H9 (cell line): ENCODE measurements at regions not wholly inside any gene's neighbourhood (a gene's known extent, or its start where the extent isn't known, plus 50 kb on each side); places are given as distances from the start of the nearest gene placed in this dataset.

Experiments used
- DNase-seq: peaks from one replicate; pipeline ENCODE4 v3.0.0-alpha.2; 2017
- H2AFZ ChIP-seq: one replicate; pipeline ENCODE4 v1.6.1; 2013; ENCODE audit warnings: mild to moderate bottlenecking, low read length, control low read depth, moderate library complexity
- H2AK5ac ChIP-seq: 2 replicates; pipeline ENCODE4 v1.6.1; 2013; ENCODE audit warnings: low read length, control low read depth, mixed read lengths; ENCODE audit not compliant: insufficient read length
- H2BK120ac ChIP-seq: one replicate; pipeline ENCODE4 v1.6.1; 2013; ENCODE audit warnings: low read depth, mild to moderate bottlenecking, low read length, control low read depth, inconsistent platforms; ENCODE audit not compliant: poor library complexity, severe bottlenecking
- H2BK12ac ChIP-seq: 2 replicates; pipeline ENCODE4 v1.6.1; 2013; ENCODE audit warnings: low read length, control low read depth, mixed read lengths, low read depth; ENCODE audit not compliant: insufficient read length
- H2BK15ac ChIP-seq: 2 replicates; pipeline ENCODE4 v1.6.1; 2013; ENCODE audit warnings: low read depth, low read length, control low read depth
- H2BK20ac ChIP-seq: one replicate; pipeline ENCODE4 v1.6.1; 2013; ENCODE audit warnings: low read depth, mild to moderate bottlenecking, low read length, control low read depth, inconsistent platforms; ENCODE audit not compliant: poor library complexity, severe bottlenecking
- H2BK5ac ChIP-seq: 2 replicates; pipeline ENCODE4 v1.6.1; 2013; ENCODE audit warnings: low read length, control low read depth, mixed read lengths; ENCODE audit not compliant: insufficient read length
- H3K14ac ChIP-seq: 2 replicates; pipeline ENCODE4 v1.6.1; 2013; ENCODE audit warnings: low read length, control low read depth; ENCODE audit not compliant: insufficient read depth
- H3K18ac ChIP-seq: 2 replicates; pipeline ENCODE4 v1.6.1; 2013; ENCODE audit warnings: low read depth, mild to moderate bottlenecking, mixed read lengths, low read length, control low read depth; ENCODE audit not compliant: insufficient read length
- H3K23ac ChIP-seq: 2 replicates; pipeline ENCODE4 v1.6.1; 2013; ENCODE audit warnings: low read length, control low read depth, mixed read lengths, low read depth; ENCODE audit not compliant: insufficient read length
- H3K23me2 ChIP-seq: 2 replicates; pipeline ENCODE4 v1.6.1; 2013; ENCODE audit warnings: low read depth, mild to moderate bottlenecking, mixed read lengths, low read length, control low read depth; ENCODE audit not compliant: insufficient read length, poor library complexity, severe bottlenecking
- H3K27ac ChIP-seq: 2 replicates; pipeline ENCODE4 v1.5.1; 2013; ENCODE audit warnings: low read length, control low read depth, mixed read lengths, low read depth; ENCODE audit not compliant: insufficient read length
- H3K27me3 ChIP-seq: 2 replicates; pipeline ENCODE4 v1.6.1; 2013; ENCODE audit warnings: low read length, control low read depth, inconsistent platforms; ENCODE audit not compliant: insufficient read depth
- H3K4ac ChIP-seq: 2 replicates; pipeline ENCODE4 v1.6.1; 2013; ENCODE audit warnings: low read depth, mild to moderate bottlenecking, control low read depth, inconsistent platforms, low read length, moderate library complexity
- H3K4me1 ChIP-seq: 2 replicates; pipeline ENCODE4 v1.6.1; 2013; ENCODE audit warnings: low read length, control low read depth, inconsistent platforms; ENCODE audit not compliant: insufficient read depth
- H3K4me2 ChIP-seq: 2 replicates; pipeline ENCODE4 v1.6.1; 2013; ENCODE audit warnings: low read length, control low read depth, mixed read lengths; ENCODE audit not compliant: insufficient read length, insufficient read depth
- H3K56ac ChIP-seq: 2 replicates; pipeline ENCODE4 v1.6.1; 2013; ENCODE audit warnings: low read depth, mild to moderate bottlenecking, mixed read lengths, low read length, control low read depth; ENCODE audit not compliant: insufficient read length
- H3K79me1 ChIP-seq: 2 replicates; pipeline ENCODE4 v1.6.1; 2013; ENCODE audit warnings: low read depth, mild to moderate bottlenecking, moderate library complexity, low read length, control low read depth, inconsistent platforms; ENCODE audit not compliant: insufficient read depth, poor library complexity, severe bottlenecking
- H3K79me2 ChIP-seq: 2 replicates; pipeline ENCODE4 v1.6.1; 2013; ENCODE audit warnings: low read length, control low read depth, inconsistent platforms; ENCODE audit not compliant: insufficient read depth
- H3K9ac ChIP-seq: 2 replicates; pipeline ENCODE4 v1.6.1; 2013; ENCODE audit warnings: low read length, control low read depth, mixed read lengths; ENCODE audit not compliant: insufficient read length; ENCODE audit errors: extremely low read depth
- H3K9me3 ChIP-seq: one replicate; pipeline ENCODE4 v1.6.1; 2013; ENCODE audit warnings: low read depth, low read length, inconsistent platforms; ENCODE audit not compliant: control insufficient read depth
- H3T11ph ChIP-seq: one replicate; pipeline ENCODE4 v1.6.1; 2013; ENCODE audit warnings: mild to moderate bottlenecking, low read length, control low read depth, inconsistent platforms
- H4K20me1 ChIP-seq: one replicate; pipeline ENCODE4 v1.6.1; 2013; ENCODE audit not compliant: control insufficient read depth, insufficient read length, insufficient read depth
- H4K5ac ChIP-seq: 2 replicates; pipeline ENCODE4 v1.6.1; 2013; ENCODE audit warnings: low read depth, mild to moderate bottlenecking, mixed read lengths, low read length, control low read depth; ENCODE audit not compliant: insufficient read length
- H4K8ac ChIP-seq: replicated peaks from 2 replicates; pipeline ENCODE4 v1.6.1; 2013; ENCODE audit warnings: low read length, control low read depth, mixed read lengths, low read depth; ENCODE audit not compliant: insufficient read length
- H4K91ac ChIP-seq: 2 replicates; pipeline ENCODE4 v1.6.1; 2013; ENCODE audit warnings: low read depth, mild to moderate bottlenecking, moderate library complexity, mixed read lengths, low read length, control low read depth; ENCODE audit not compliant: insufficient read length
- H3K27ac Mint-ChIP-seq, 3 experiments: 2 replicates in 2 of 3; 3 replicates in 1 of 3; pipeline ENCODE4 v1.8.0; 2020 to 2021; ENCODE audit warnings: mixed read lengths in 3 of 3, mild to moderate bottlenecking in 1 of 3, moderate library complexity in 1 of 3
- H3K27me3 Mint-ChIP-seq: 2 replicates; pipeline ENCODE4 v1.8.0; 2021; ENCODE audit warnings: low read depth, mild to moderate bottlenecking, moderate library complexity, mixed read lengths
- H3K36me3 Mint-ChIP-seq, 3 experiments: 2 replicates in 2 of 3; 3 replicates in 1 of 3; pipeline ENCODE4 v1.8.0; 2020 to 2021; ENCODE audit warnings: low read depth in 3 of 3, mixed read lengths in 3 of 3; ENCODE audit not compliant: insufficient read depth in 1 of 3
- H3K4me1 Mint-ChIP-seq, 2 experiments: 2 replicates each; pipeline ENCODE4 v1.8.0; 2020; ENCODE audit warnings: mixed read lengths in 2 of 2
- H3K4me3 Mint-ChIP-seq, 2 experiments: 2 replicates in 1 of 2; 3 replicates in 1 of 2; pipeline ENCODE4 v1.8.0; 2020 to 2021; ENCODE audit warnings: mild to moderate bottlenecking in 2 of 2, mixed read lengths in 2 of 2, moderate library complexity in 1 of 2
- H3K9me3 Mint-ChIP-seq, 2 experiments: 2 replicates in 1 of 2; 3 replicates in 1 of 2; pipeline ENCODE4 v1.8.0; 2020; ENCODE audit warnings: mild to moderate bottlenecking in 2 of 2, mixed read lengths in 2 of 2, moderate library complexity in 1 of 2
- WGBS: extraction: QIAGEN DNeasy Blood & Tissue Kit; methylation state at CpG from one replicate; pipeline ENCODE4 v1.1.7; 2013; ENCODE audit warnings: missing lambda C conversion rate, low lambda C conversion rate, mixed read lengths; ENCODE audit not compliant: insufficient read length; ENCODE audit errors: extremely low coverage; 5-methylcytosine and 5-hydroxymethylcytosine counted together
- TF ChIP-seq, protein P1 (sequence below): fragments of 200-600 bp; sonication (generic); conservative IDR thresholded peaks from 3 replicates; pipeline ENCODE4 v1.8.0; 2021; ENCODE audit warnings: antibody characterized with exemption, mild to moderate bottlenecking

DNA sequence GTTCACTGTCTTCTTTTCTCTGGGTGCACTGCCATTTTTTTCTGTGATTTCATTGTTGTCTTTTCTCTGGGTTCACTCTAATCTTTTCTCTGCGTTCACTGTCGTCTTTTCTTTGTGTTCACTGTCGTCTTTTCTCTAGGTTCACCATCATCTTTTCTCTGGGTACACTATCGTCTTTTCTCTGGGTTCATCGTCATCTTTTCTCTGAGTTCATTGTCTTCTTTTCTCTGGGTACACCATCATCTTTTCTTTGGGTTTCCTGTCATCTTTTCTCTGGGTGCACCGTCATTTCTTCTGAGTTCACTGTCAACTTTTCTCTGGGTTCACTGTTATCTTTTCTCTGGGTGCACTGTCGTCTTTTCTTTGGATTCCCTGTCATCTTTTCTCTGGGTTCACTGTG lies 137.6 kb upstream of the MAP3K4 start:
- no peak overlapping the region for H4K5ac ChIP-seq
- no peaks in the 10 kb centered on the region for H3K4me1 Mint-ChIP-seq
- H3K79me1 ChIP-seq = no peaks in the 10 kb centered on the region
- H3K9me3 Mint-ChIP-seq = no peaks in the 10 kb centered on the region
- no peak overlapping the region for H3K4me3 Mint-ChIP-seq
- H3T11ph ChIP-seq = no peak overlapping the region
- H3K27me3 ChIP-seq = no peaks in the 10 kb centered on the region
- no peak overlapping the region for H3K4ac ChIP-seq
- H3K14ac ChIP-seq = no peak overlapping the region
- no peak overlapping the region for H4K91ac ChIP-seq
- no peak overlapping the region for H3K9ac ChIP-seq
- no peaks in the 10 kb centered on the region for H4K20me1 ChIP-seq
- no peak overlapping the region for H2BK15ac ChIP-seq
- whole genome bisulfite sequencing = no CpG with 5 or more reads among the region's 7 CpGs
- H3K4me1 ChIP-seq = no peaks in the 10 kb centered on the region
- no peak overlapping the region for H2BK12ac ChIP-seq
- H4K8ac ChIP-seq = no peak overlapping the region
- TF ChIP-seq, protein P1, sequence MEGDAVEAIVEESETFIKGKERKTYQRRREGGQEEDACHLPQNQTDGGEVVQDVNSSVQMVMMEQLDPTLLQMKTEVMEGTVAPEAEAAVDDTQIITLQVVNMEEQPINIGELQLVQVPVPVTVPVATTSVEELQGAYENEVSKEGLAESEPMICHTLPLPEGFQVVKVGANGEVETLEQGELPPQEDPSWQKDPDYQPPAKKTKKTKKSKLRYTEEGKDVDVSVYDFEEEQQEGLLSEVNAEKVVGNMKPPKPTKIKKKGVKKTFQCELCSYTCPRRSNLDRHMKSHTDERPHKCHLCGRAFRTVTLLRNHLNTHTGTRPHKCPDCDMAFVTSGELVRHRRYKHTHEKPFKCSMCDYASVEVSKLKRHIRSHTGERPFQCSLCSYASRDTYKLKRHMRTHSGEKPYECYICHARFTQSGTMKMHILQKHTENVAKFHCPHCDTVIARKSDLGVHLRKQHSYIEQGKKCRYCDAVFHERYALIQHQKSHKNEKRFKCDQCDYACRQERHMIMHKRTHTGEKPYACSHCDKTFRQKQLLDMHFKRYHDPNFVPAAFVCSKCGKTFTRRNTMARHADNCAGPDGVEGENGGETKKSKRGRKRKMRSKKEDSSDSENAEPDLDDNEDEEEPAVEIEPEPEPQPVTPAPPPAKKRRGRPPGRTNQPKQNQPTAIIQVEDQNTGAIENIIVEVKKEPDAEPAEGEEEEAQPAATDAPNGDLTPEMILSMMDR = no peak
- H3K27ac Mint-ChIP-seq = no peak overlapping the region
- H3K56ac ChIP-seq = no peak overlapping the region
- H3K23ac ChIP-seq = no peak overlapping the region
- H2AK5ac ChIP-seq = no peak overlapping the region
- no peak overlapping the region for H2BK20ac ChIP-seq
- no peak overlapping the region for H2AFZ ChIP-seq
- no peaks in the 10 kb centered on the region for H3K23me2 ChIP-seq
- no peak overlapping the region for H2BK120ac ChIP-seq
- DNase-seq = no peak
- H3K27me3 Mint-ChIP-seq = no peaks in the 10 kb centered on the region
- no peaks in the 10 kb centered on the region for H3K79me2 ChIP-seq
- no peak overlapping the region for H3K27ac ChIP-seq
- H2BK5ac ChIP-seq = no peak overlapping the region
- no peak overlapping the region for H3K18ac ChIP-seq
- no peaks in the 10 kb centered on the region for H3K9me3 ChIP-seq
- no peak overlapping the region for H3K4me2 ChIP-seq
- H3K36me3 Mint-ChIP-seq = no peaks in the 10 kb centered on the region
